Epithelial cell of prostate (primary cell): ENCODE measurements at regions not wholly inside any gene's neighbourhood (a gene's known extent, or its start where the extent isn't known, plus 50 kb on each side); places are given as distances from the start of the nearest gene placed in this dataset.

Experiments used
- DNase-seq: peaks from one replicate; pipeline ENCODE4 v3.0.0-alpha.2; 2011; ENCODE audit warnings: low read depth, low spot score
- H3K27ac ChIP-seq: fragments of 450-650 bp; 2 replicates; pipeline ENCODE4 v1.5.1; 2017; ENCODE audit warnings: mild to moderate bottlenecking

DNA sequence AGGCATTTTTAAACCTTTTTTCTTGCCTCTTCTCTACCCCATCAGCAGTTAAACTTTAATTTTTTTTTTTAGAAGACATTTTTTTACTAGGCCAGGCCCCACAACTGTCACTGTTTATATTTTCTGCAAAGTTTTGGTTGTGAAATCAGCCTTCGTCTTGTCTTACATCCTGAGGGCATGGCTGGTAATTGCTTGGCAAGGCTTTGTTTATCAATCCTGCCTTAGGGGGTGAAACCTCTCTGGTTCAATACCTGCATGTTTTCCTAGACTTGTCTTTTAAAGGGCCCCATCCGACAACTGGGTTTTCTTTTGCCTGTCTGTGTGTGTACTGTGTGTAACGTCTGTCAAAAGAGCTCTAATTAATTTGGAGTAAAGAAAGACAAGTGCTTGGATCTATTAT is 330.0 kb upstream of the CWC22 start:
- DNase-seq = no peak
- no peak overlapping the region for H3K27ac ChIP-seq

DNA sequence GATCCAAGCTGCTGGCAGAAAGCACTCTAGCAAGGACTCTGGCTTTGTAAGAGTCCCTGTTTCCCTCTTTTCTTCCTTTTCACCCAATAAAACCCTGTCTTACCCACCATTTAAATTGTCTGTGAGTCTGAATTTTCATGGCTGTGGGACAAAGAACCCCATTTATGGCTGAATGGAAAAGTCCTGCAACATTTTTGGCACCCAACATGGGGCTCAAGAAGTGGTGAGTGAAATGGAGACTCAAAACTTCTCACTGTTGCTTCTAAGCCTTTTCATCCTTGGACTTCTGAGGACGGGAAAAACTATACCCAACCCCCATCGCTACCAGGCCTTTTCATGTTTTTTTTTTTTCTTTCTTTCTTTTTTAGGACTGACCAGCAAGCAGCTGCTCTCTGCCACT is 329.5 kb upstream of the CWC22 start:
- no peak for DNase-seq
- no peak overlapping the region for H3K27ac ChIP-seq

DNA sequence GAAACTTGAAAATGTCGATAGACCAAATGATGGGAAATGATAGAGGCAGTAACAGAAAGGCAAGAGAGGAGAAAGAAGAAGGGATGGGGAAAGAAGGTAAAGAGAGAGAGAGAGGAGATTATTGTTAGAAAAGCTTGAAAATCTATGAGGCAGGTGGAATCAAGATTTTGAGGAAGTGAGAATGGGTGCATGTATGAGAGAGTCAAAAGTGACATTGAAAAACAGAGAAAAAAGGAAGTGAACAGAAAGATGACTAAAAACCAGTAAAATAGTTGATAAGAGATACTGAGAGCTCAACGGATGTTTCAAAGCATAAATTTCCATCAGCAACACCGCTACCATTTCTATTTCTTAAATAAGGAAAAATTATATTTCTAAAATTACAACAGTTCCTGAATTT is 327.4 kb upstream of the CWC22 start:
- DNase-seq = no peak
- H3K27ac ChIP-seq = no peak overlapping the region

DNA sequence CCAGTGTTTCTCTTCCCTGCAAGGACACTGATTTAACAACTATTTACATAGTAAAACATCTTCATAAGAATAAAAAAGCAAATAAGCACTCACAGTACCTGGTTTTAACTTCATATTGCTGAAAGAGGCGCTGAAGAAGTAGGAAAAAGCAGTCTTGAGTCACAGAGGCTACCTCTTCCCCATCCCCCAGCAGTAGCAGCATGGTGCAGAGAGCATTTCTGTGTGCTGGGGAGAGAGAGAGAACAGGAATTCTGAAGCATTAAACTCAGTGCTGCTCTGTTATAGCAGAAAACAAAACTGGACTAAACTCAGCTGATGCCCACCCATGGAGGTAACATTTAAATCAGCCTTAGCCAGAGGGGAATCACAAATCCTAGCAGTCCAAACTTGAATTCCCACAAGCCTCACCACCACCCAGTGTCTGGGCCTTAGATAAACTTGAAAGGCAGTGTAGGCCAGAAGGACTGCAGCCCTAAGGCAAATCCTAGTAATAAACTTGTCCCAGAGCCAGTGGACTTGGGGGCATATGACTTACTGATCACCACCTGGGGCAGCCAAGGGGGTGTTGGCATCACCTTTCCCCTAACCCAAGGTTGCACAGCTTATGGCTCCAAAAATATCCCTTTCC is 321.8 kb upstream of the CWC22 start:
- H3K27ac ChIP-seq = no peak overlapping the region
- no peak for DNase-seq

DNA sequence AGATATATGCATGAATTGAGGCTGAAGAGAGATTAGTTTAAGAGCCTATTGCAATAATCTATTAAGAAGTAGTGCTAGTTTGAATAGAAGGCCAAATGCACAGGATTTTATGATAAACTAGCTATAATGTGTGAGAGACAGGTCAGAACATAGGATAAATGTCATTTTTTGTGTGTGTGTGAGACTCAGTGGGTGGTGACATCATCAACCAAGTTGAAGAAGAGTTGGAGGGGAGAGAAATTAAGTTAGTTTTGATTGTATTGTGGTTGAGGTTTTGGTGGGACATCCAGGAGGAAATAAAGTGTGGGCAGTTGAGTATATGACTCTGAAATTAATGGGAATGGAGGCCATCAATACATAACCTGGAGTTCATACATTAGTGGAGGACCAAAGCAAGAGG is 320.1 kb upstream of the CWC22 start:
- no peak overlapping the region for H3K27ac ChIP-seq
- DNase-seq = no peak

DNA sequence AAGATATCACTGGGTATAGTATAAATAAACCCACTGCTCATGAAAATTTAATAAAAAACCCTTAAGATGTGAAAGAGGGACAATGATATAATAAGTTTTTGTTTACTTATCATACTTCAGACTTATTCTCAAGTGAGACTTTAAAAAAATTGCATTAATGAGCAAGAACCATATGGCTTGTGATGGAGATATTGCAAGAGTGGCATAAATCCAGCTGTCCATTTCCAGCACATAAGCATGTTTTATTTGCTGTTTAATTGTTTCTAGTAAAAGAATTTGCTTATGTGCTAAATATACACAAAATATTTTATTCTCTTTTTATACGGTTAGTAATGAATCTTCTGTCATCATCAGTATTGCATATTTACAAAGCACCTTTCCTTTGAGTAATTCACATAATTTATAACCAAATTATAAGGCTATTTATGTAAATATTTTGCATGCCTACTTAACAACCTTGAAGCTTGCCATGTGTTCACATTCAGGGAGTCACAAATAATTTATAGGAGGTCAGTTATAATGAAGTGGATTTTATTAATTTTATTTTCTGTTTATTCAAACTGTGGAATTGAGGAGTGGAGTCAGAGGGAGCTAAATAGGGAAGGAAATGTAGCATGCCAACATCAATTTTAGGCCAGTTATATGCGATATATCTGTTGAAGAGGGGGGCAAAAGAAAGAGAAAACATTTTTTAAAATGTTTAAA is 318.5 kb upstream of the CWC22 start:
- H3K27ac ChIP-seq = no peak overlapping the region

DNA sequence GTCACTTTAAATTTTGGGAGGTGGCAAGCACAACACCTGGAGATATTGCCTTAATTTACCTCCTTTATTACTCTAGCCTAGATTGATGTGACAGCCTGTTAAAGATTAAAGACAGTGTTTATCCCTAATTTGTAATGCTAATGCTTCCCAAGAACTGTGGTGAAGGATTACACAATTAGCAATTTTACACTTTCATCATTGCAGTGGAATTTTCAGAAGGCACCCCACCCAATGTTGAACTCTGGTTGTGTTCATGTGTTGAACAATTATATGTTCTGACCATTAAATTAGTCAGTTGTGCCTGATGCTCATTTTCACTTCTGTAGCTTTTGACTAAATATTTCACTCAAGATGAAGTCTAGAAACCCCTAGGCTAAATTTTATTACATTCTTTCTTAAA is 317.1 kb upstream of the CWC22 start:
- no peak for DNase-seq
- H3K27ac ChIP-seq = no peak overlapping the region

More for the DNA sequence above, 318.5 kb upstream of the CWC22 start:
- DNase-seq = no peak

DNA sequence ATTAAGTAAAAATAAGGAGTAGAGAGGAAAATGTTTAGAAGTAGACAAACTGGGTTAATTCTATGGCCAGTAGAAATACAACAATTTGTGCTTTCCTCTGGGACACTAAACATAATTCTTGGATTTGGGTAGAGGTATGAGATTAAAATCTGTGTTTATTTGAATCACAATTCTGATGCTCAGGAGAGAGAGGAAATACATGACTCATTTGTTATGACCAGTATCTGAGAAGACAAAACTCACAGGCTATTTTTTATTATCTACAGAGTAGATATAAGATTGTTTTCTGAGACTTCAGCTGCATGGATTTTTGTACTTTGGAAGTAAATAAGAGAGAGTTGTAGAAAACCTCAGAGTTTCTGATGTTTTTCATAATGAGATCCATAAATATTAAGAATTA is 315.7 kb upstream of the CWC22 start:
- H3K27ac ChIP-seq = no peak overlapping the region
- no peak for DNase-seq

DNA sequence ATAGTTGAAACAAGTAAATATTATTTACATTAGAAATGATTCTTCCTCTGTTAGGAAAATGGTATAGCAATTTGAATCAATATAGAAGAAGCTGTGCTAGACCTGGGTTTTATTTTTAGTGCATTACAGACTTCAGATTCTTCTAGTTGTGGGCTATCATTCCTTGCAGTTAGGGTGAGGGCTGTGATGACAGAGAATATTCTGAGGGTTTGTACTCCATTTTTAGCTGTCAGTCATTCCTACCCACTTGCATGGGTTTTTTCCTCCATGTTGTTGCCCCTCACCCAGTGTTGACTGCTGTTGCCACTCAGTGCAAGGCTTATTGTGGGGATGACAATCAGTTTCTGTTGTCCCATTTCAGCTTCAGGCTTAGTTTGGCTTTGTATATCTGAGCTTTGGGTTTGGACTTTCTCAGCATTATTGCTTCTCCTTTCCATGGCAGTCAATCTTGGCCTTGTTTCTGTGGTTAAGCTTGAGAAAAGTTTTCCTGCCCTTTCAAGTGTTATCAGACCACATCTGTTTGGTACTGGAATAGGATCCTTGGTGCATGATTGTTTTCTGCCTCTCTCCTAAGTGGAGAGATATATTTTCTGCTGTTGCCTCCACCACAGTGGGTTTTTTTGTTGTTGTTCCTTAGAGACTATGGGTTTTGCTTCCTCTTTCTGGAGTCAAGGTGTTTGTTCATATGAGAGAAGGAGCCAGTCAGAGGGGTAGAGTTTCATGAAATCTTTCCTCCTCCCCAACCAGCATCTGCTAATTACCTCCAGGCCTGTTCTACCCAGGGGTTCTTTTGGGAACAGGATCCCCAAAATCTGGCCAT is 312.7 kb upstream of the CWC22 start:
- no peak for DNase-seq
- H3K27ac ChIP-seq = no peak overlapping the region

DNA sequence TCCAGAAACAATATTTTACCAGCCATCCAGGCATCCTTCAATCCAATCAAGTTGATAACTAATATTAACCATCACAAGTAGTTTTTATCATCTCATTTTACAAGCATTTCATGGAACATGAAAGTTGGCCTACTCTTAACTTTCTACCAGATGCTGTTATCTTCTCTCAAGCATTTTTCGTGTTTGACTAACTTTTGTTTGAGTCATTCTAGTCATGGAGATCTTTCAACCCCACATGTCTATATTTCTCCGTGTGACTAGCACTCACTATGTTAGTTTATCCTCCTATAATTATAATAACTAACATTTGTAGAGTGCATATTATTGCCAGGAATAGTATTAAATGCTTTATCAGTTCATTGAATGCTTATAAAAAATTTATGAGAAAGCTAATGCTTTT is 307.0 kb upstream of the CWC22 start:
- no peak overlapping the region for H3K27ac ChIP-seq
- DNase-seq = no peak

DNA sequence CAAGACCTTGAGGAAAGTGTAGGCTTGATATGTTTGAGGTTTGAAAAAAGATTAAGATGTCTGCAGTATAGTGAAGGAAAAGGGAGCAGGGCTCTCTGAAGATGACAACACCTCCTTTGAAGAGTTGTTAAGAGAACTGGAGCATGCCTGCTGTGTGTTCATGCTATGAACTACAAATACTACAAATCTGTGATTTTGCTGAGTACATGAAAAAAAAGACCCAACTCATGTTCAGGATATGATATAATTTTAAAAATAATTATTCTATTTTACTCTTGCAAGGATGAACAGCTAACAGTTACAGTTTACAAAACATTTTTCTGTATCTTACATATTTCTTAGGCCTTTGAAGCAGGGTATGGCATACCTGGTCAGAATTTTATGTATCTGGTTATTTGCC is 305.4 kb upstream of the CWC22 start:
- H3K27ac ChIP-seq = no peak overlapping the region
- no peak for DNase-seq

DNA sequence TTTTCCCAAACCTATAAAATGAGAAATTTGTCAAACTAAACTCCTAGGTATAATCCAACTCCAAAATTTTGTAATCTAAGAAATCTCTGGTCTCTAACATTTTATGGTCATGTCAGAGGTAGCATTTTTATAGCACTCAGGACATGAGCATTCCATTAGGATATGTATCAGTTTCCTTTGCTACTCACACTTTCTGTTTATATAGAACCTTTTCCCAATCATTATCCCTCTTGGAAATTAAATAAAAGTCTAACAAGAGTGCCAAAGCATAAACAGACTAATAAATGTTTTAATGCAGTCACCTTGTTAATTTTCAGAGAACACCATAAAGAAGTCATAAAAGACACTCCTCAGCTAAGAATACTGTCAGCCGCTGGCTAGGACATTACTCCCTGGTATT is 300.0 kb upstream of the CWC22 start:
- no peak for DNase-seq
- H3K27ac ChIP-seq = no peak overlapping the region

DNA sequence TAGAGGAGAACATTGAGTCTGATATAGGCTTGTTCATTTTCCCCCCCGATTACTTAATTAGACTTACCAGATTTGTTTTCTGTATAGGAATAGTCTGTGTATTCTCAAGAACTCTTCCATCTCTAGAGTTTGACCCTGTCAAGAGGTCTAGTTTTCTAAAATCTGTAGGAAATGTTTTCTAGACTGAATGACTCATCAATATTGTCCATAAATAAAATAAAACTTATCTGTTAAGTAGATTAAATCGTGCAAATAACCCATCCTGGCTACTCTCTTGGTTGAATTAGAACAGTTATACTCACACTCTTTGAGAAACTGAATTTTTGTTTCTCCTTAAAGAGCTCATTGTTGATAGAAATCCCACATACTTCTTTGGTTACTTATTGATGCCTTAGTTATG is 299.2 kb upstream of the CWC22 start:
- no peak overlapping the region for H3K27ac ChIP-seq
- no peak for DNase-seq

DNA sequence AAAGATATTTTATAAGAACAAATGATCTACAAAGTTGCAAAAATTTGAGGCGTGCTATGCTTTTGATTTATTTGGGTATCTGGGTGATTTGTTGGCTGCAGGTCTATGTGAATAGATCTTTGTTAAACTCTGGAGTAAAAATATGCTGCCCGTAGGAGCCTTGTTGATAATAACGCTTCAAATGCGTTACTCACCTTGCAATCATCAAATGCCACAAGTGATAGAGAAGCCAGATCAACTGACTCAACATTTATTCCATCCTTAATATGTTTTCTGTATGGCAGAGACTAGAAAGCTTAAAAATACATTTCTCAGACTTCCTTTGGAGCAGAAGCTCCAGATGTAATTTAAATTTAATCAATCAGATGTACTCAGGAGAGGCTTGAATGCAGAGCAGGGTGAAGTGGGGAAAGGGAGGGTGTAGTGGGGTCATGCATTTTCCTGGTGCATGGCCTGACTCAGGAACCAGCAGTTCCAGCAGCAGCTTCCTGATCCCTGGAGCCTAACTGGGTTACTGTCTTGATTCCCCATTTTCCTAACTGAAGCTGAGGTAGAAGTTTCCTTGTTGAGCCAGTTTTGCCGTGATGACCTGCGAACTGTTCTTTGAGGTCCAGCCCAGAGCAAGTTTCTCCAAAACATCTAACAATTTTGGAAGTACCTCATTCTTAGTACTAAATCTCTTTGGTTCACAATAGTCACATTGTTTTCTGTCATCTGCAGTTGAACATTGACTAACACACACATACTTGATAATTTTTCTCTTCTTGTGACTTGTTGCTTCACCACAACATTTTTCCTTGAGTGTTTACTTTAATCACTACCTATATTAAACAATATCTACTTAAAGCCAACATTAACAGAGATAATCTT is 284.7 kb upstream of the CWC22 start:
- peak overlapping the region; percentile 54 for H3K27ac ChIP-seq
- DNase-seq = no peak

DNA sequence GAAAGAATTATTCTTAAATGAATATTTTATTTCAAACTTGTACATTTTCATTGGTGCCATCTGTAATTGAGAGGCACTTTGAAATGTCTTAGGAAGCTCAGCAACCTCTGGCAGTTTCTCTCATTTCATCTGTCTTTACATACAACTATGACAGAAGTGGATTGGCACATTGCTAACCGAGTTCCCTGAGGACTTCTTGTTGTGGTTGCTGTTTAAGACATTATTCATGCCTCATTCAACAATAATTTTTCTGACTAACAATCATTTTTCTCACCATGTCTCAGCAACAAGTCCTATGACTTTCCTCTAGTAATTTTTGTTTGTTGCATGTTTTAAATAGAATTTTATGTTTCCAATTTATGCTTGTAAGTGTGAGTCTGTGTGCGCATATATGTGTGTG is 284.0 kb upstream of the CWC22 start:
- peak overlapping the region; percentile 54 for H3K27ac ChIP-seq
- DNase-seq = peak; percentile 74

DNA sequence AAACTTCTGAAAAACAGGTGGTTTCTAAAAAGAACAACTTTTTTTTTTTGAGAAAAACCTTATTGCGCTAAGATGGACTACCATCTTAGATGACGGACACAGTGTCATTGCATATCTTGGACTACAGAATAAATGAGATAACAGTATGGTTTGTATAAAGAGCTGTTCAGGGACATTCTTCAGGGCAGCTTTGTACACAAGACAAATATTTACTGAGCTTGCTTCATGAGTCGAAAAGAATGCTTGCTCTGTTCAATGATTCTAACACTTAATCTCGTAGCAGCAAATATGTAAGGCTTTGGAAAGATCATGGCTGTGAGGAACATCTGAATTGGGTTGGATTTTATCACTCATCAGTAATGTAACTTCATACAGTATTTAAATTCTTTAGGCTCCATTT is 282.5 kb upstream of the CWC22 start:
- no peak for DNase-seq
- no peak overlapping the region for H3K27ac ChIP-seq

DNA sequence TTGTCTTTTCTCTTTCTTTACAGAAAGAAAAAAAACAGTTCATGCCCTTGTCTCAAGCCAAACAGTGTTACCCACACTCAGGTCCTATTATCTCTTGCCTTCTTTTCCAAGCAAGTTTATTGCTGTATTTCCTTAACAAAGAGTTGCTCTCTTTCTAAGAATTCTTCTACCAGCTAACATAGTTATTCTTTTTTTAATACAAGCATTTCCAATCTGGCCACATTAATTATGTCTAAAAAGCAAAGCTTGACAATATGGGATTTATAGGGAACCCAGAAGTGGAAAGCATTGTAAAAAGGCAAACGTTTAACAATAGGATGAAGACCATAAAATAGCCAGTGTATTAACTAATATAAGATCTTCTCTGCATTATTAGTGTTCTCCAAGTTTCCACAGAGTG is 272.5 kb upstream of the CWC22 start:
- H3K27ac ChIP-seq = no peak overlapping the region
- DNase-seq = no peak

DNA sequence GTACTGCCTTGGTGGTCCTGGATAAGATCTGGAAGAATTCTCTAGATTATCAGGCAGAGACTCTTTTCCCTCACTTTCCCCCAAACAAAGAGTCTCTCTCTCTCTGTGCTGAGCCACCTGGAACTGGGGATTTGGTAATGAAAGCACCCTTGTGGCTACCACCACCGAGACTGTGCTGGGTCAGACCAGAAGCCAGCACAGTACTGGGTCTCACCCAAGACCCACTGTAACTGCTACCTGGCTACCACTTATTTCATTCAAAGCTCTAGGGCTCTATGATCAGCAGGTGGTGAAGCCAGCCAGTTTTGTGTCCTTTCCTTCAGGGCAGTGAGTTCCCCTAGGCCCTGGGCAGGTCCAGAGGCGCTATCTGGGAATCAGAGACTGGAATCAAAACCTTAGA is 269.6 kb upstream of the CWC22 start:
- DNase-seq = no peak
- no peak overlapping the region for H3K27ac ChIP-seq

DNA sequence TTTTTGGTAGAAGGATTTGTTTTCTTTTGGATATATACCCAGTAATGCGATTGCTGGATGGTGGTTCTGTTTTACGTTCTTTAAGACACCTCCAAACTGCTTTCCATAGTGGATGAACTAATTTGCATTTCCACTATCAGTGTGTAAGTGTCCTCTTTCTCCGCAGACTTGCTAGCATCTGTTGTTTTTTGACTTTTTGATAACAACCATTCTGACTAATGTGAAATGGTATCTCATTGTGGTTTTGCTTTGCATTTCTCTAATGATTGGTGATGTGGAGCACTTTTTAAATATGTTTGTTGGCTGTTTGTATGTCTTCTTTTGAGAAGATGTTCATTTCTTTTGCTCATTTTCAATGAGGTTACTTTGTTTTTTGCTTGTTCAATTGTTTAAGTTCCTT is 260.9 kb upstream of the CWC22 start:
- DNase-seq = no peak
- H3K27ac ChIP-seq = no peak overlapping the region

DNA sequence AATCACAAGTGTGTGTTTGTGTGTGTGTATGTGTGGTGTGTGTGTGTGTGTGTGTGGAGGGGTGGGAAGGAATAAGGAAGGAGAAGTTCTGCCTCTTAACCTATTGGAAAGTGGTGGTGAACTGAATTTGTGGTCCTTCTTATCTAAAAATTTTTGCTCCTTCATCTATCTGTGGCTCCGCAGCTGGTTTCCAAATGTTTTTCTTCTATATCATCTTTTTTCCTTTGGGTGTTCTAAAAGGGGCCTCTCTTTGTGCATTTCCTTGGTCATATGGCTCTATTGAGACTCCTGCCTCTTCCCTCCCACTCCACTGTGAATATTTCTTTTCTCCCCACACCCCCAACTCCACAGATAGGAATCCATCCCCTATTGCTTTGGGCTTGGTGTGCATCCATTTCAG is 254.9 kb upstream of the CWC22 start:
- no peak overlapping the region for H3K27ac ChIP-seq
- no peak for DNase-seq

DNA sequence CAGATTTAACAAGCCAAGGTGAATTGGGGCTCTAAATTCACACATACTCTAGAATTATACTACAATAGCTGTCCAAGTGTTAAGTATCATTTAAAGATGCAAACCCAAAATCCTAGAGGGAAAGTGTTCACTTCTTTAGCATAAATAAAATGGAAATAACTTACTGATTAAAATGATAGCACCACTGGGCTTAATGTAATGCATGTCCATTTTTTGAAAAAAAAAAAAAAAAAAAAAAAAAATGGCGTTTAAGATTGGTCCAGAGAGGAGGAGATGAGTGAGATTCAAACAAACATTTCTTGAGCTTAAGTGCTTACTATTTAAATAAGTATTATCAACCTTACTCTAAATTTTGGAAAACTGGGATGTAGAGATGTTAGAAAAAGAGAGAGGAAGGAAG is 251.5 kb upstream of the CWC22 start:
- no peak overlapping the region for H3K27ac ChIP-seq
- DNase-seq = no peak
